ENCODE measurements at regions not wholly inside any gene's neighbourhood (a gene's known extent, or its start where the extent isn't known, plus 50 kb on each side); places are given as distances from the start of the nearest gene placed in this dataset.

- TF ChIP-seq, protein P1, sequence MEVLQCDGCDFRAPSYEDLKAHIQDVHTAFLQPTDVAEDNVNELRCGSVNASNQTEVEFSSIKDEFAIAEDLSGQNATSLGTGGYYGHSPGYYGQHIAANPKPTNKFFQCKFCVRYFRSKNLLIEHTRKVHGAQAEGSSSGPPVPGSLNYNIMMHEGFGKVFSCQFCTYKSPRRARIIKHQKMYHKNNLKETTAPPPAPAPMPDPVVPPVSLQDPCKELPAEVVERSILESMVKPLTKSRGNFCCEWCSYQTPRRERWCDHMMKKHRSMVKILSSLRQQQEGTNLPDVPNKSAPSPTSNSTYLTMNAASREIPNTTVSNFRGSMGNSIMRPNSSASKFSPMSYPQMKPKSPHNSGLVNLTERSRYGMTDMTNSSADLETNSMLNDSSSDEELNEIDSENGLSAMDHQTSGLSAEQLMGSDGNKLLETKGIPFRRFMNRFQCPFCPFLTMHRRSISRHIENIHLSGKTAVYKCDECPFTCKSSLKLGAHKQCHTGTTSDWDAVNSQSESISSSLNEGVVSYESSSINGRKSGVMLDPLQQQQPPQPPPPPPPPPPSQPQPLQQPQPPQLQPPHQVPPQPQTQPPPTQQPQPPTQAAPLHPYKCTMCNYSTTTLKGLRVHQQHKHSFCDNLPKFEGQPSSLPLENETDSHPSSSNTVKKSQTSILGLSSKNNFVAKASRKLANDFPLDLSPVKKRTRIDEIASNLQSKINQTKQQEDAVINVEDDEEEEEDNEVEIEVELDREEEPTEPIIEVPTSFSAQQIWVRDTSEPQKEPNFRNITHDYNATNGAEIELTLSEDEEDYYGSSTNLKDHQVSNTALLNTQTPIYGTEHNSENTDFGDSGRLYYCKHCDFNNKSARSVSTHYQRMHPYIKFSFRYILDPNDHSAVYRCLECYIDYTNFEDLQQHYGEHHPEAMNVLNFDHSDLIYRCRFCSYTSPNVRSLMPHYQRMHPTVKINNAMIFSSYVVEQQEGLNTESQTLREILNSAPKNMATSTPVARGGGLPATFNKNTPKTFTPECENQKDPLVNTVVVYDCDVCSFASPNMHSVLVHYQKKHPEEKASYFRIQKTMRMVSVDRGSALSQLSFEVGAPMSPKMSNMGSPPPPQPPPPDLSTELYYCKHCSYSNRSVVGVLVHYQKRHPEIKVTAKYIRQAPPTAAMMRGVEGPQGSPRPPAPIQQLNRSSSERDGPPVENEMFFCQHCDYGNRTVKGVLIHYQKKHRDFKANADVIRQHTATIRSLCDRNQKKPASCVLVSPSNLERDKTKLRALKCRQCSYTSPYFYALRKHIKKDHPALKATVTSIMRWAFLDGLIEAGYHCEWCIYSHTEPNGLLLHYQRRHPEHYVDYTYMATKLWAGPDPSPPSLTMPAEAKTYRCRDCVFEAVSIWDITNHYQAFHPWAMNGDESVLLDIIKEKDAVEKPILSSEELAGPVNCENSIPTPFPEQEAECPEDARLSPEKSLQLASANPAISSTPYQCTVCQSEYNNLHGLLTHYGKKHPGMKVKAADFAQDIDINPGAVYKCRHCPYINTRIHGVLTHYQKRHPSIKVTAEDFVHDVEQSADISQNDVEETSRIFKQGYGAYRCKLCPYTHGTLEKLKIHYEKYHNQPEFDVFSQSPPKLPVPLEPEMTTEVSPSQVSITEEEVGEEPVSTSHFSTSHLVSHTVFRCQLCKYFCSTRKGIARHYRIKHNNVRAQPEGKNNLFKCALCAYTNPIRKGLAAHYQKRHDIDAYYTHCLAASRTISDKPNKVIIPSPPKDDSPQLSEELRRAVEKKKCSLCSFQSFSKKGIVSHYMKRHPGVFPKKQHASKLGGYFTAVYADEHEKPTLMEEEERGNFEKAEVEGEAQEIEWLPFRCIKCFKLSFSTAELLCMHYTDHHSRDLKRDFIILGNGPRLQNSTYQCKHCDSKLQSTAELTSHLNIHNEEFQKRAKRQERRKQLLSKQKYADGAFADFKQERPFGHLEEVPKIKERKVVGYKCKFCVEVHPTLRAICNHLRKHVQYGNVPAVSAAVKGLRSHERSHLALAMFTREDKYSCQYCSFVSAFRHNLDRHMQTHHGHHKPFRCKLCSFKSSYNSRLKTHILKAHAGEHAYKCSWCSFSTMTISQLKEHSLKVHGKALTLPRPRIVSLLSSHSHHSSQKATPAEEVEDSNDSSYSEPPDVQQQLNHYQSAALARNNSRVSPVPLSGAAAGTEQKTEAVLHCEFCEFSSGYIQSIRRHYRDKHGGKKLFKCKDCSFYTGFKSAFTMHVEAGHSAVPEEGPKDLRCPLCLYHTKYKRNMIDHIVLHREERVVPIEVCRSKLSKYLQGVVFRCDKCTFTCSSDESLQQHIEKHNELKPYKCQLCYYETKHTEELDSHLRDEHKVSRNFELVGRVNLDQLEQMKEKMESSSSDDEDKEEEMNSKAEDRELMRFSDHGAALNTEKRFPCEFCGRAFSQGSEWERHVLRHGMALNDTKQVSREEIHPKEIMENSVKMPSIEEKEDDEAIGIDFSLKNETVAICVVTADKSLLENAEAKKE (CRISPR knock-in tag; IDR thresholded peaks at IDR 0.05), result no peak
- TF ChIP-seq CREB1 (CRISPR knock-in tag; IDR thresholded peaks at IDR 0.05; ENCODE audit: low read depth) (no peak), ZNF114 (CRISPR knock-in tag; IDR thresholded peaks at IDR 0.05) (no peak), ZNF331 (CRISPR knock-in tag; IDR thresholded peaks at IDR 0.05; ENCODE audit: low read depth) (no peak)
Observed at GRCh38 chr15:94963953-94964352, 732.6 kb downstream of the MCTP2 start (continued).

DNA sequence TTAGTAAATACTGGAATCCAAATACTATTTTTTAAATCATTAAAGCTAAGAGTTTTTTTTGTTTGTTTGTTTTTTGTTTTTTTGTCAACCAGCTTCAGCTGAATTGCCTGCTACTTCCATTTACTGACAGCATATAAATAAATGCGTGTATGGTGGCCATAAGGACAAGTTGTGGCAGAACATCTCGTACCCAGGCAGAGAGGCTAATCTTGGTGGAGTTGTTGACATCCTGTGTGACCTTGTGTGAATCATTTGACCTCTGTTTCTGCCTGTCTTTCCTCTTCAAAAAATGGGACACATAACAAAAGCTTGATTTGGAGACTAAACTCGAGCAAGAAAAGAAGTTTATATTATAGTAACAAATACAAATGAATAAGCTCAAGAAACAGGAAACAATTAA is 734.2 kb downstream of the MCTP2 start:
- DNase-seq (ENCODE audit: low spot score) (no peak), ATAC-seq (no peak)
- Histone ChIP-seq H3K36me3 (ENCODE audit: insufficient read depth) (no peaks in the 10 kb centered on the region), H3K4me2 (no peak overlapping the region), H4K20me1 (replicated peaks; ENCODE audit: insufficient read depth) (no peaks in the 10 kb centered on the region), H3K27me3 (ENCODE audit: insufficient read depth) (no peaks in the 10 kb centered on the region), H3K27ac (ENCODE audit: low read depth) (no peak overlapping the region), H3K9me2 (ENCODE audit: insufficient read depth) (no peaks in the 10 kb centered on the region), H3F3A (replicated peaks; ENCODE audit: low read depth) (no peaks in the 10 kb centered on the region), H3K4me1 (ENCODE audit: insufficient read depth) (peaks cover 6% of the 10 kb centered on the region; the same call in 1 of the 2 replicates), H3K79me2 (replicated peaks; ENCODE audit: insufficient read depth) (no peaks in the 10 kb centered on the region), H3K4me3 (no peak overlapping the region), H2AFZ (no peak overlapping the region)
- peaks cover 2% of the 10 kb centered on the region; the same call in 1 of the 3 replicates for H3K9me3 Mint-ChIP-seq
- H3K4me1 Mint-ChIP-seq, result peaks cover 6% of the 10 kb centered on the region
- peaks cover 3% of the 10 kb centered on the region; the same call in 1 of the 3 replicates for H3K36me3 Mint-ChIP-seq (ENCODE audit: low read depth)
- no peak overlapping the region for H3K27ac Mint-ChIP-seq
- H3K4me3 Mint-ChIP-seq, result no peak overlapping the region
- no peaks in the 10 kb centered on the region for H3K27me3 Mint-ChIP-seq (ENCODE audit: insufficient read depth, low read depth, poor library complexity)
- TF ChIP-seq POLR2AphosphoS5 (IDR thresholded peaks at IDR 0.05; ENCODE audit: low read depth) (no peak), ZNF331 (CRISPR knock-in tag; IDR thresholded peaks at IDR 0.05; ENCODE audit: low read depth) (no peak), NANOG (IDR thresholded peaks at IDR 0.05; ENCODE audit: borderline replicate concordance) (no peak), JUNB (IDR thresholded peaks at IDR 0.05; ENCODE audit: unreplicated experiment) (no peak), CREB1 (CRISPR knock-in tag; IDR thresholded peaks at IDR 0.05; ENCODE audit: low read depth) (no peak)
- TF ChIP-seq, protein P2, sequence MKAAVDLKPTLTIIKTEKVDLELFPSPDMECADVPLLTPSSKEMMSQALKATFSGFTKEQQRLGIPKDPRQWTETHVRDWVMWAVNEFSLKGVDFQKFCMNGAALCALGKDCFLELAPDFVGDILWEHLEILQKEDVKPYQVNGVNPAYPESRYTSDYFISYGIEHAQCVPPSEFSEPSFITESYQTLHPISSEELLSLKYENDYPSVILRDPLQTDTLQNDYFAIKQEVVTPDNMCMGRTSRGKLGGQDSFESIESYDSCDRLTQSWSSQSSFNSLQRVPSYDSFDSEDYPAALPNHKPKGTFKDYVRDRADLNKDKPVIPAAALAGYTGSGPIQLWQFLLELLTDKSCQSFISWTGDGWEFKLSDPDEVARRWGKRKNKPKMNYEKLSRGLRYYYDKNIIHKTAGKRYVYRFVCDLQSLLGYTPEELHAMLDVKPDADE (IDR thresholded peaks at IDR 0.05), result no peak
- TF ChIP-seq, protein P1 (CRISPR knock-in tag; IDR thresholded peaks at IDR 0.05), result no peak
